K562 (cell line): ENCODE measurements at regions not wholly inside any gene's neighbourhood (a gene's known extent, or its start where the extent isn't known, plus 50 kb on each side); places are given as distances from the start of the nearest gene placed in this dataset.

Source experiments
- ATAC-seq: fragments of 200-7000 bp; cut with Tn5 transposase; 3 replicates; pipeline ENCODE4 v1.9.1; 2020; ENCODE audit warnings: moderate library complexity
- BruUV-seq: library from RNA; stranded (reverse); fragments of 400-500 nt; replicated peaks from 2 replicates; lab custom pipeline; 2021; lab: Mats Ljungman, UMichigan
- CTCF ChIA-PET: fragments of 300-600 bp; formaldehyde crosslinking; extraction: SDS; loops from one replicate; lab custom pipeline; 2021; ENCODE audit warnings: low intra/inter-chr PET ratio; lab: Yijun Ruan, JAX
- POLR2A ChIA-PET: fragments of 300-600, 350-650 bp; sonication (Branson Sonifier 250); formaldehyde crosslinking; extraction: SDS; loops from one replicate; lab custom pipeline; 2021; ENCODE audit warnings: antibody characterized with exemption, inconsistent platforms; lab: Yijun Ruan, JAX
- DNase-seq, 4 experiments: peaks; one replicate each; pipeline versions ENCODE4 v3.0.0 to v3.0.0-alpha.2; 2011 to 2018; ENCODE audit warnings: low spot score in 3 of 4, mixed read lengths in 3 of 4; ENCODE audit errors: extremely low read depth in 1 of 4
- FAIRE-seq: peaks from 2 replicates; lab custom pipeline; 2011; peaks lifted over from hg19 to GRCh38; lab: Jason Lieb, UNC
- H2AFZ ChIP-seq: 2 replicates; pipeline ENCODE4 v1.6.0; 2011; ENCODE audit warnings: low read depth, low read length, control low read depth, inconsistent platforms
- H3K27ac ChIP-seq: fragments of 200-600 bp; 3 replicates; pipeline ENCODE4 v1.8.0; 2011; ENCODE audit warnings: low read depth, mild to moderate bottlenecking, control low read depth, inconsistent platforms, low read length, moderate library complexity, mixed read lengths; ENCODE audit errors: extremely low read depth
- H3K27me3 ChIP-seq, 2 experiments: fragments of 300-600 bp in 1 of 2; 2 replicates in 1 of 2; 3 replicates in 1 of 2; pipeline versions ENCODE4 v1.6.0 to v1.8.0; 2011; ENCODE audit warnings: inconsistent platforms in 2 of 2, low read length in 2 of 2, mild to moderate bottlenecking in 1 of 2, mixed read lengths in 1 of 2, moderate library complexity in 1 of 2; ENCODE audit not compliant: control insufficient read depth in 2 of 2, insufficient read depth in 2 of 2
- H3K36me3 ChIP-seq: fragments of 300-600 bp; 3 replicates; pipeline ENCODE4 v1.8.0; 2011; ENCODE audit warnings: mild to moderate bottlenecking, low read length, inconsistent platforms; ENCODE audit not compliant: control insufficient read depth, insufficient read depth
- H3K4me1 ChIP-seq, 2 experiments: fragments of 200-600 bp in 1 of 2; replicated peaks in 1 of 2; 2 replicates in 1 of 2; 3 replicates in 1 of 2; pipeline versions ENCODE4 v1.5.1 to v1.8.0; 2011; ENCODE audit warnings: inconsistent platforms in 2 of 2, low read length in 2 of 2, mild to moderate bottlenecking in 1 of 2, mixed read lengths in 1 of 2, moderate library complexity in 1 of 2; ENCODE audit not compliant: control insufficient read depth in 2 of 2, insufficient read depth in 2 of 2
- H3K4me2 ChIP-seq: 2 replicates; pipeline ENCODE4 v1.6.1; 2011; ENCODE audit warnings: low read length, control low read depth, inconsistent platforms, mixed read lengths; ENCODE audit not compliant: insufficient read depth
- H3K4me3 ChIP-seq: fragments of 200-600 bp; sonication (generic), shearing (Covaris generic); 2 replicates; pipeline ENCODE4 v1.5.1; 2016; ENCODE audit warnings: control low read depth, inconsistent platforms
- H3K79me2 ChIP-seq: fragments of 200-600 bp; 3 replicates; pipeline ENCODE4 v1.8.0; 2011; ENCODE audit warnings: low read length, inconsistent platforms; ENCODE audit not compliant: control insufficient read depth, insufficient read depth
- H3K9ac ChIP-seq, 2 experiments: 2 replicates each; pipeline versions ENCODE4 v1.6.0 to v1.6.1; 2011; ENCODE audit warnings: low read depth in 2 of 2, low read length in 2 of 2, control low read depth in 1 of 2, inconsistent platforms in 1 of 2, mild to moderate bottlenecking in 1 of 2, mixed read lengths in 1 of 2; ENCODE audit not compliant: insufficient read depth in 1 of 2
- H3K9me1 ChIP-seq: one replicate; pipeline ENCODE4 v1.6.0; 2011; ENCODE audit warnings: inconsistent platforms, mild to moderate bottlenecking, low read length, moderate library complexity; ENCODE audit not compliant: control insufficient read depth, insufficient read depth
- H3K9me3 ChIP-seq: replicated peaks from 2 replicates; pipeline ENCODE4 v1.5.1; 2011; ENCODE audit warnings: low read depth, low read length, inconsistent platforms; ENCODE audit not compliant: control insufficient read depth, insufficient read depth
- H4K20me1 ChIP-seq: replicated peaks from 2 replicates; pipeline ENCODE4 v1.6.1; 2011; ENCODE audit warnings: low read length, inconsistent platforms, mixed read lengths; ENCODE audit not compliant: control insufficient read depth, insufficient read depth
- HNRNPUL1 ChIP-seq: fragments of 200-400 bp; formaldehyde crosslinking; IDR thresholded peaks from 2 replicates; pipeline ENCODE4 v1.6.1; 2017; ENCODE audit warnings: low read length
- KDM5B ChIP-seq: fragments of 200-600 bp; sonication (generic); IDR thresholded peaks from 2 replicates; pipeline ENCODE4 v1.6.1; 2012; ENCODE audit warnings: low read depth, mild to moderate bottlenecking, moderate library complexity, low read length, control low read depth, inconsistent platforms; ENCODE audit not compliant: insufficient replicate concordance
- RBM17 ChIP-seq: fragments of 200-400 bp; formaldehyde crosslinking; IDR thresholded peaks from 2 replicates; pipeline ENCODE4 v1.6.1; 2017; ENCODE audit warnings: low read depth, mild to moderate bottlenecking, low read length, borderline replicate concordance
- SRF ChIP-seq, 2 experiments: fragments of 250-450, 450-650 bp in 1 of 2; sonication (Bioruptor Pico) in 1 of 2; sonication (generic) in 1 of 2; formaldehyde crosslinking; IDR thresholded peaks; 2 replicates each; pipeline versions ENCODE4 v1.5.0 to v1.5.1; 2020 to 2022; ENCODE audit warnings: mild to moderate bottlenecking in 1 of 2, missing genetic modification reagents in 1 of 2
- TRIM25 ChIP-seq: fragments of 450-650 bp; IDR thresholded peaks from 2 replicates; pipeline ENCODE4 v1.7.0; 2016; ENCODE audit warnings: borderline replicate concordance
- XRCC3 ChIP-seq: fragments of 450-650 bp; IDR thresholded peaks from 2 replicates; pipeline ENCODE4 v1.6.1; 2017; ENCODE audit warnings: mild to moderate bottlenecking, moderate library complexity
- ZBTB9 ChIP-seq: fragments of 450-650 bp; formaldehyde crosslinking; IDR thresholded peaks from 2 replicates; pipeline ENCODE4 v1.4.0; 2020; ENCODE audit warnings: mild to moderate bottlenecking, moderate library complexity
- ZNF24 ChIP-seq: fragments of 450-650 bp; IDR thresholded peaks from 2 replicates; pipeline ENCODE4 v1.6.1; 2016
- ZNF695 ChIP-seq: fragments of 450-650 bp; formaldehyde crosslinking; IDR thresholded peaks from 2 replicates; pipeline ENCODE4 v1.4.0; 2020; ENCODE audit warnings: mild to moderate bottlenecking, moderate library complexity
- WGBS: fragments of 100-300 bp; shearing (Covaris generic); methylation state at CpG from one replicate; pipeline ENCODE4 v1.1.6; 2016; ENCODE audit warnings: low coverage, mixed read lengths; ENCODE audit not compliant: insufficient coverage; ENCODE audit errors: missing lambda C conversion rate; 5-methylcytosine and 5-hydroxymethylcytosine counted together
- in situ Hi-C: fragments of 300-500 bp; cut with MboI; formaldehyde crosslinking; loops from 4 replicates; pipeline ENCODE4 v1.15.0; 2018; ENCODE audit warnings: inconsistent platforms, mixed read lengths
- intact Hi-C: fragments of 100-400 bp; cut with micrococcal nuclease; formaldehyde crosslinking; loops from 2 replicates; pipeline ENCODE4 v1.14.2; 2022
- TF ChIP-seq, protein P1 (sequence below): fragments of 250-450 bp; sonication (Bioruptor Pico); IDR thresholded peaks from 2 replicates; pipeline ENCODE4 v1.4.0; 2020; ENCODE audit warnings: borderline replicate concordance
- TF ChIP-seq, protein P2 (sequence below): fragments of 200-800 bp; sonication (Bioruptor generic); IDR thresholded peaks from 2 replicates; pipeline ENCODE4 v1.6.1; 2016; ENCODE audit warnings: missing genetic modification characterization, missing compliant biosample characterization

DNA sequence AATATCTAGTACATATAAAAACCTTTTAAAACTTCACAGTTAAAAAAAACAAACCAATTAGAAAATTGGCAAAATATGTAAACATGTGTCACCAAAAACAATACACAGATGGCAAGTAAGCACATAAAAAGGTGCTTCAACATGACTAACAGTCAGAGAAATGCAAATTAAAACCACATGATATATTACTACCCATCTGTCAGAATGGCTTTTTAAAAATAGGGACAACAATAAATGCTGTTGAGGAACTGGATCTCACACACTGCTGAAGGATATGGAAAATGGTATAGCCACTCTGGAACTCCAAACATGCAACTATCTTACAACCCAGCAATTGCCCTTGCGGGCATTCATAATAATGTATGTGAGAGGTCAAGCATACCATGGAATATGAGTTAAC lies 1153.6 kb downstream of the FLRT2 start:
- ATAC-seq (no peak), FAIRE-seq (no peak), DNase-seq (no peak)
- no TSS peak for BruUV-seq
- Histone ChIP-seq H3K9me1 (no peaks in the 10 kb centered on the region), H3K9ac (no peak overlapping the region), H3K4me3 (no peak overlapping the region), H3K27ac (no peak overlapping the region), H3K4me1 (no peaks in the 10 kb centered on the region), H3K9me3 (no peaks in the 10 kb centered on the region), H3K27me3 (no peaks in the 10 kb centered on the region), H4K20me1 (no peaks in the 10 kb centered on the region), H3K4me2 (no peak overlapping the region), H2AFZ (no peak overlapping the region), H3K36me3 (no peaks in the 10 kb centered on the region), H3K79me2 (no peaks in the 10 kb centered on the region)
- ChIA-PET POLR2A (no interaction called here), CTCF (no interaction called here)
- WGBS: 0% methylated on average over 1 of the region's 1 CpG
- intact Hi-C loops (no loop called here), in situ Hi-C loops (no loop called here)
- no peak for TF ChIP-seq TRIM25
- TF ChIP-seq, protein P1, sequence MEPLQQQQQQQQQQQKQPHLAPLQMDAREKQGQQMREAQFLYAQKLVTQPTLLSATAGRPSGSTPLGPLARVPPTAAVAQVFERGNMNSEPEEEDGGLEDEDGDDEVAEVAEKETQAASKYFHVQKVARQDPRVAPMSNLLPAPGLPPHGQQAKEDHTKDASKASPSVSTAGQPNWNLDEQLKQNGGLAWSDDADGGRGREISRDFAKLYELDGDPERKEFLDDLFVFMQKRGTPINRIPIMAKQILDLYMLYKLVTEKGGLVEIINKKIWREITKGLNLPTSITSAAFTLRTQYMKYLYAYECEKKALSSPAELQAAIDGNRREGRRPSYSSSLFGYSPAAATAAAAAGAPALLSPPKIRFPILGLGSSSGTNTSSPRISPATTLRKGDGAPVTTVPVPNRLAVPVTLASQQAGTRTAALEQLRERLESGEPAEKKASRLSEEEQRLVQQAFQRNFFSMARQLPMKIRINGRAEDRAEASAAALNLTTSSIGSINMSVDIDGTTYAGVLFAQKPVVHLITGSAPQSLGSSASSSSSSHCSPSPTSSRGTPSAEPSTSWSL: no peak
- no peak for TF ChIP-seq ZNF24
- TF ChIP-seq XRCC3: no peak
- TF ChIP-seq, protein P2, sequence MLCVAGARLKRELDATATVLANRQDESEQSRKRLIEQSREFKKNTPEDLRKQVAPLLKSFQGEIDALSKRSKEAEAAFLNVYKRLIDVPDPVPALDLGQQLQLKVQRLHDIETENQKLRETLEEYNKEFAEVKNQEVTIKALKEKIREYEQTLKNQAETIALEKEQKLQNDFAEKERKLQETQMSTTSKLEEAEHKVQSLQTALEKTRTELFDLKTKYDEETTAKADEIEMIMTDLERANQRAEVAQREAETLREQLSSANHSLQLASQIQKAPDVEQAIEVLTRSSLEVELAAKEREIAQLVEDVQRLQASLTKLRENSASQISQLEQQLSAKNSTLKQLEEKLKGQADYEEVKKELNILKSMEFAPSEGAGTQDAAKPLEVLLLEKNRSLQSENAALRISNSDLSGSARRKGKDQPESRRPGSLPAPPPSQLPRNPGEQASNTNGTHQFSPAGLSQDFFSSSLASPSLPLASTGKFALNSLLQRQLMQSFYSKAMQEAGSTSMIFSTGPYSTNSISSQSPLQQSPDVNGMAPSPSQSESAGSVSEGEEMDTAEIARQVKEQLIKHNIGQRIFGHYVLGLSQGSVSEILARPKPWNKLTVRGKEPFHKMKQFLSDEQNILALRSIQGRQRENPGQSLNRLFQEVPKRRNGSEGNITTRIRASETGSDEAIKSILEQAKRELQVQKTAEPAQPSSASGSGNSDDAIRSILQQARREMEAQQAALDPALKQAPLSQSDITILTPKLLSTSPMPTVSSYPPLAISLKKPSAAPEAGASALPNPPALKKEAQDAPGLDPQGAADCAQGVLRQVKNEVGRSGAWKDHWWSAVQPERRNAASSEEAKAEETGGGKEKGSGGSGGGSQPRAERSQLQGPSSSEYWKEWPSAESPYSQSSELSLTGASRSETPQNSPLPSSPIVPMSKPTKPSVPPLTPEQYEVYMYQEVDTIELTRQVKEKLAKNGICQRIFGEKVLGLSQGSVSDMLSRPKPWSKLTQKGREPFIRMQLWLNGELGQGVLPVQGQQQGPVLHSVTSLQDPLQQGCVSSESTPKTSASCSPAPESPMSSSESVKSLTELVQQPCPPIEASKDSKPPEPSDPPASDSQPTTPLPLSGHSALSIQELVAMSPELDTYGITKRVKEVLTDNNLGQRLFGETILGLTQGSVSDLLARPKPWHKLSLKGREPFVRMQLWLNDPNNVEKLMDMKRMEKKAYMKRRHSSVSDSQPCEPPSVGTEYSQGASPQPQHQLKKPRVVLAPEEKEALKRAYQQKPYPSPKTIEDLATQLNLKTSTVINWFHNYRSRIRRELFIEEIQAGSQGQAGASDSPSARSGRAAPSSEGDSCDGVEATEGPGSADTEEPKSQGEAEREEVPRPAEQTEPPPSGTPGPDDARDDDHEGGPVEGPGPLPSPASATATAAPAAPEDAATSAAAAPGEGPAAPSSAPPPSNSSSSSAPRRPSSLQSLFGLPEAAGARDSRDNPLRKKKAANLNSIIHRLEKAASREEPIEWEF (CRISPR knock-in tag): no peak
- TF ChIP-seq KDM5B: no peak
- TF ChIP-seq HNRNPUL1: no peak
- TF ChIP-seq SRF (CRISPR knock-in tag; IDR thresholded peaks at IDR 0.05): no peak
- no peak for TF ChIP-seq ZNF695 (CRISPR knock-in tag)
- TF ChIP-seq RBM17: no peak
- no peak for TF ChIP-seq ZBTB9 (CRISPR knock-in tag)
